ENCODE measurements at regions not wholly inside any gene's neighbourhood (a gene's known extent, or its start where the extent isn't known, plus 50 kb on each side); places are given as distances from the start of the nearest gene placed in this dataset.

DNA sequence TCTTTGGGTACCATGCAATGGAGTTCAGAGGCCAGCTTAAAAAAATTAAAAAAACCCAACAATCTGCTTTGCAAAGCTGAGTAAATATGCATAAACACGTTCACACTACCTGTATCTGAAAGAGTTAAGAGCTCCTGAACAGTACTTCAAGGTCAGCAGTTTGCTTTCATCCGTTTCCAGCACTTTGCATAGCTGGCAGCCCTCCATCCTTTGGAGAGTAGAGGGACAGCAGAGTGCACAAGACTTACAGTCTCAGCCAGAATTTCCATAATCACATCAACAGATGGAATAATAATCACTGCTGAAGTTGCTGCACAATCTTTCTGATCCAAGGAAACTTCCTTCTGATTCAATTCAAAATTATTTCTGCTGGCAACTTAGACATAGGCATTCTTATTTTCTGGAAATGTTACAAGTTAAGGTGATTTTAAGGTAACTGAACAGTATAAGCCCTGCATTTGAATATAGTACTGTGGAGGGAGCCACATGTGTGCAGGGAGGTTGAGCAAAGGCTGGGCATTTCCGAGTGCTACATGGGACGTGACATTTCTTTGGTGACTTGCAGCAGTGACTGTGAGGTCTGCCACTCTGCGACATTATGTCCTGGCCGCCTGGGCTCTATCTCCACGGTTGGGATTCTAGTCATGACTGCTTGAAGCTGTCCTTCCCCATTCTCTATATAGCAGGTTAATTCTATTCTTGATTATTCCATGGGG is 73.5 kb upstream of the EMCN start:
- TF ChIP-seq, protein P1, sequence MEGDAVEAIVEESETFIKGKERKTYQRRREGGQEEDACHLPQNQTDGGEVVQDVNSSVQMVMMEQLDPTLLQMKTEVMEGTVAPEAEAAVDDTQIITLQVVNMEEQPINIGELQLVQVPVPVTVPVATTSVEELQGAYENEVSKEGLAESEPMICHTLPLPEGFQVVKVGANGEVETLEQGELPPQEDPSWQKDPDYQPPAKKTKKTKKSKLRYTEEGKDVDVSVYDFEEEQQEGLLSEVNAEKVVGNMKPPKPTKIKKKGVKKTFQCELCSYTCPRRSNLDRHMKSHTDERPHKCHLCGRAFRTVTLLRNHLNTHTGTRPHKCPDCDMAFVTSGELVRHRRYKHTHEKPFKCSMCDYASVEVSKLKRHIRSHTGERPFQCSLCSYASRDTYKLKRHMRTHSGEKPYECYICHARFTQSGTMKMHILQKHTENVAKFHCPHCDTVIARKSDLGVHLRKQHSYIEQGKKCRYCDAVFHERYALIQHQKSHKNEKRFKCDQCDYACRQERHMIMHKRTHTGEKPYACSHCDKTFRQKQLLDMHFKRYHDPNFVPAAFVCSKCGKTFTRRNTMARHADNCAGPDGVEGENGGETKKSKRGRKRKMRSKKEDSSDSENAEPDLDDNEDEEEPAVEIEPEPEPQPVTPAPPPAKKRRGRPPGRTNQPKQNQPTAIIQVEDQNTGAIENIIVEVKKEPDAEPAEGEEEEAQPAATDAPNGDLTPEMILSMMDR (conservative IDR thresholded peaks at IDR 0.05): no peak
- no peak for TF ChIP-seq ZFX (IDR thresholded peaks at IDR 0.05)
- no peak overlapping the region for H3K27ac ChIP-seq

DNA sequence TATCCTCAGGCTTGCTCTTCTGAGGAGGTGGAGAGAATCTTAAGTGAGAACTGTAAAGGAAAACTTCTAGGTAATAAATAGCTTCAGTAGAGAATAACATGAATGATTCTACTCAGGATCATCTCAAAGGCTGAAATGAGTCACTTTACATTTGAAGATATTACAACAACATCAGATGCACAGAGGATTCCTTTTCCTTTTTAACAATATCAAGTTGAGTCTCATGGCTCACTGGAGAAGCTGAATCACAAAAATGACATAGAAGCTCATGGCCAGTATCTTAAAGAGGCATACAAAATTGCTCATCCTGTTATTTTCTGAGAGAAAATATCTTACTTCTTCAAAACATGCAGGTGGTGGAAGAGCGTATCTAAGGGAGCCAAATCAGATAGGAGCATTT is 72.5 kb upstream of the EMCN start:
- H3K27ac ChIP-seq: no peak overlapping the region
- TF ChIP-seq, protein P1 (conservative IDR thresholded peaks at IDR 0.05): no peak
- no peak for TF ChIP-seq ZFX (IDR thresholded peaks at IDR 0.05)

DNA sequence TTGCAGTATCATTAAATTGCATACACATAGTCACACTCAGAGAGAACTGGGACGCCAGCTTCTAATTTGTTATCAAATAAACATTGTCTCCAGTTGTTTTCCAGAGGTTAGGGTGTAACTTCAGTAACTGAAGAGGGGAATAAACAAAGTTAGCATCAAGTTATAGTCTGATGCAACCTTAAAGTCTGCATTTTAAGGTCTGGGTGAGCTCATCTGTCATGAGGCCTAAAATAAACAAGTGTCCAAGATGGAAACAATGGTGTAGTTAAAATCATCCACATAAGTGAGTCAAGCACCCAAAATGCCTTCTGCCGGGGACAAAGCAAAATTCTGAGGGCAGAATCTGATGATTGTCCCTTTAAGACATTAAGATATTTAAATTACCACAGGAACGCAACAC is 70.3 kb upstream of the EMCN start:
- no peak overlapping the region for H3K27ac ChIP-seq
- TF ChIP-seq ZFX (IDR thresholded peaks at IDR 0.05): no peak
- TF ChIP-seq, protein P1 (conservative IDR thresholded peaks at IDR 0.05): no peak

DNA sequence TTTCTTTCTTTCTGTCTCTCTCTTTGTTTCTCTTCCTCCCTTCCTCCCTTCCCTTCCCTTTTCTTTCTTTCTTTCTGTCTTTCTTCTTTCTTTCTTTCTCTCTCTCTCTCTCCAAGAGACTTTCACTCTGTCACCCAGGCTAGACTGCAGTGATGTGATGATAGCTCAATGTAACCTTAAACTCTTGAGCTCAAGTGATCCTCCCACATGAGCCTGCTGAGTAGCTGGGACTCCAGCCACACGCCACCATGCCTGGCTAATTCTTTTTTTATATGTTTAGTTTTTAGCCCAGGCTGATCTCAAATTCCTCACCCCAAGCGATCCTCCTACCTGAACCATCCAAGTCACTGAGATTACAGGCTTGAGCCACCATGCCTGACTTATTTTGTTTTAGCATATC is 64.3 kb upstream of the EMCN start:
- H3K27ac ChIP-seq: peak overlapping the region; percentile 42; the same call in 1 of the 2 replicates
- TF ChIP-seq ZFX (IDR thresholded peaks at IDR 0.05): no peak
- TF ChIP-seq, protein P1 (conservative IDR thresholded peaks at IDR 0.05): no peak

DNA sequence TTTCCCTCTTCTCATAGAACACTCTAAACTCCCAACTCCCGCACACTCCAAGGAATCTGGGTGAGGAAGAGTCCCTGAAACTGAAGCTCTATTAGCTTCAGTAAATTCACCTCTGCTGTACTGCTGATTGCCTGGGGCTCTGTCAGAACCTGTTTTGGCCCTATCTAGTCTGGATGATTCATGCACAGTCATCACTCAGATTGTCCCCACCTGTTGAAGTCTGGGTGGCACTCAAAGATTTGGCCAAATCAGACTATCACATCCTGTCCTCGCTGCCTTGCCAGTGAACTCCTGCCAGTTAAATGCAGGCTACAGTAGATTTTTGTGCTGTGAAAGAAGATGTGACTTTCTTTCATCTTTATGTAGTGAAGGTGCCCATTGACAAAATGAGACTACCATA is 63.5 kb upstream of the EMCN start:
- TF ChIP-seq, protein P1 (conservative IDR thresholded peaks at IDR 0.05): no peak
- TF ChIP-seq ZFX (IDR thresholded peaks at IDR 0.05): no peak
- peak overlapping the region; percentile 36; the same call in 1 of the 2 replicates for H3K27ac ChIP-seq

DNA sequence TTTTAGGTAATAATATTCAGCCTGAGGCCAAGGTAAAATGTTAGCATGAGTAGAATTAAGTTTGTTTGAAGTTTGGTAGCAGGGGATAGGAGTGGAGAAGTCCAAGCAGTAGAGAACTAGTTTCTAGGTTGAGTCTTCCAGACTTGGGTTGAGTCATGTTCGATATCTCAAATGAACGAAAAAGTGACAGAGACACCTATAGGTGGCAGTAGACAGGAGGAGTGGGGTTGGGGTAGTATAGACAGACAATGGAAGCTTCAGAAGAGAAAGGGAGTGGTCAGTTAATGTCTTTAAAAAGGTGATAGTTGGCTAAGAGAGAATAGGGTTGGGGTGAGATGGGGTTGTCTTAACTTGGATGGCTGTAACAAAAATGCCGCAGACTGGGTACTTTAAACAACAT is 58.7 kb upstream of the EMCN start:
- TF ChIP-seq, protein P1 (conservative IDR thresholded peaks at IDR 0.05): peak; percentile 11
- no peak for TF ChIP-seq ZFX (IDR thresholded peaks at IDR 0.05)
- H3K27ac ChIP-seq: no peak overlapping the region

DNA sequence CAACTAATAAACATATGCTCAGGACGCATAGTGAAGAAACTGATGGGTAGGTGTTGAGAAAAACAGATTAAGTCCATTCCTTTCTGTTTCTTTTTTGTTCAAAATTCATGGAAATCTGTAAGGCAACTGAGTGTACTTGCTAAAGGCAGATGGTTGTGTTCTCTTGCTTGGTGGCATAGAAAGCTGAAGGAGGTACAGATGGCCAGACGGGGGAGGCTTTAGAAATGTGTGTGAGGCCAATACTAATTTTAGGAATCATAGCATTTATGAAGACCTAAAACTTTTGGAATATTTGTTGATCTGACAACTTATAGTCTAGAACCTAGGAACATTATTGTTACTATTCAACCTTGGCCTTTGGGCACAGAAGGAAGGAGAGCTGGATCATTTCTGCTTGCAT is 56.8 kb upstream of the EMCN start:
- TF ChIP-seq, protein P1 (conservative IDR thresholded peaks at IDR 0.05): no peak
- TF ChIP-seq ZFX (IDR thresholded peaks at IDR 0.05): no peak

More for the DNA sequence above, 56.8 kb upstream of the EMCN start:
- no peak overlapping the region for H3K27ac ChIP-seq
